ENCODE measurements at regions not wholly inside any gene's neighbourhood (a gene's known extent, or its start where the extent isn't known, plus 50 kb on each side); places are given as distances from the start of the nearest gene placed in this dataset.

DNA sequence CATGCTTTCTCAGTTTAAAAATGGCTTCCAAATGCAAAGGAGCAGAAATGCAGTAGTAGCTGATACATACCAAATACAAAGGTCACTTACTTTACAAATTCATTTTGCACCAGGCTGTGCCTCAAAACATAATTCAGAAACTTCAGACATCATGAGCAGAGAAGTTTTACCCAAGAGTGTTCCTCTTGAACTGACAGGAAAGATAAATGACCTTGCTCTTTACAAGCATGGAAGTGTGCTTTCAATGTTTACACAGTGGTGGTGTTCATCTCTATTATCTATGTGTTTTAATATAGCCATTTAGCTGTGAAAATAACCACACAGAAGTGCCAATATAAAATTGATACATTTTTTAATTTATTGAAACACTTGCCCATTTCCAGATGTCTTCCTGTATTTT is 383.4 kb downstream of the ANKRD50 start:
- no peaks in the 10 kb centered on the region for H3K27me3 ChIP-seq (ENCODE audit: control insufficient read depth, low read length)
- TF ChIP-seq EZH2phosphoT487 (IDR thresholded peaks at IDR 0.05; ENCODE audit: borderline replicate concordance, low read length): no peak
- TF ChIP-seq CTCF (IDR thresholded peaks at IDR 0.05; ENCODE audit: low read depth, low read length, poor library complexity, severe bottlenecking): no peak
- H3K4me1 ChIP-seq (ENCODE audit: control insufficient read depth, low read length): no peaks in the 10 kb centered on the region
- no peaks in the 10 kb centered on the region for H3F3A ChIP-seq (ENCODE audit: control insufficient read depth, insufficient read depth)
- no peaks in the 10 kb centered on the region for H3K9me2 ChIP-seq (replicated peaks; ENCODE audit: control insufficient read depth, low read length)
- H3K27ac ChIP-seq (ENCODE audit: low read depth, low read length): no peak overlapping the region
- H3K9me3 ChIP-seq (ENCODE audit: control insufficient read depth, insufficient read depth, low read length): no peaks in the 10 kb centered on the region
- H3K36me3 ChIP-seq (ENCODE audit: control insufficient read depth, low read length): no peaks in the 10 kb centered on the region
- H4K20me1 ChIP-seq (ENCODE audit: control insufficient read depth, insufficient read depth, low read depth, low read length): no peaks in the 10 kb centered on the region
- H3K4me2 ChIP-seq (ENCODE audit: low read length): no peak overlapping the region
- no peaks in the 10 kb centered on the region for H3K79me2 ChIP-seq (ENCODE audit: control insufficient read depth, low read length)
- H3K4me3 ChIP-seq (ENCODE audit: low read length): no peak overlapping the region

GRCh38 chr4:124330045-124330444 is 382.5 kb downstream of the ANKRD50 start:
- Histone ChIP-seq H3K9me2 (replicated peaks; ENCODE audit: control insufficient read depth, low read length) (no peaks in the 10 kb centered on the region), H3K27me3 (ENCODE audit: control insufficient read depth, low read length) (no peaks in the 10 kb centered on the region), H4K20me1 (ENCODE audit: control insufficient read depth, insufficient read depth, low read depth, low read length) (no peaks in the 10 kb centered on the region), H3K27ac (ENCODE audit: low read depth, low read length) (no peak overlapping the region), H3K9me3 (ENCODE audit: control insufficient read depth, insufficient read depth, low read length) (no peaks in the 10 kb centered on the region), H3K36me3 (ENCODE audit: control insufficient read depth, low read length) (no peaks in the 10 kb centered on the region), H3F3A (ENCODE audit: control insufficient read depth, insufficient read depth) (no peaks in the 10 kb centered on the region), H3K79me2 (ENCODE audit: control insufficient read depth, low read length) (no peaks in the 10 kb centered on the region), H3K4me2 (ENCODE audit: low read length) (no peak overlapping the region), H3K4me3 (ENCODE audit: low read length) (no peak overlapping the region), H3K4me1 (ENCODE audit: control insufficient read depth, low read length) (no peaks in the 10 kb centered on the region)
- TF ChIP-seq CTCF (IDR thresholded peaks at IDR 0.05; ENCODE audit: low read depth, low read length, poor library complexity, severe bottlenecking) (no peak), EZH2phosphoT487 (IDR thresholded peaks at IDR 0.05; ENCODE audit: borderline replicate concordance, low read length) (no peak)

GRCh38 chr4:124331781-124332180 is 380.8 kb downstream of the ANKRD50 start:
- no peaks in the 10 kb centered on the region for H3K9me3 ChIP-seq (ENCODE audit: control insufficient read depth, insufficient read depth, low read length)
- H3K36me3 ChIP-seq (ENCODE audit: control insufficient read depth, low read length): no peaks in the 10 kb centered on the region
- no peaks in the 10 kb centered on the region for H3K27me3 ChIP-seq (ENCODE audit: control insufficient read depth, low read length)
- no peaks in the 10 kb centered on the region for H3K4me1 ChIP-seq (ENCODE audit: control insufficient read depth, low read length)
- no peak overlapping the region for H3K4me3 ChIP-seq (ENCODE audit: low read length)
- TF ChIP-seq EZH2phosphoT487 (IDR thresholded peaks at IDR 0.05; ENCODE audit: borderline replicate concordance, low read length): no peak
- no peak for TF ChIP-seq CTCF (IDR thresholded peaks at IDR 0.05; ENCODE audit: low read depth, low read length, poor library complexity, severe bottlenecking)
- no peaks in the 10 kb centered on the region for H3K79me2 ChIP-seq (ENCODE audit: control insufficient read depth, low read length)
- no peak overlapping the region for H3K27ac ChIP-seq (ENCODE audit: low read depth, low read length)
- no peaks in the 10 kb centered on the region for H4K20me1 ChIP-seq (ENCODE audit: control insufficient read depth, insufficient read depth, low read depth, low read length)
- H3F3A ChIP-seq (ENCODE audit: control insufficient read depth, insufficient read depth): no peaks in the 10 kb centered on the region
- H3K9me2 ChIP-seq (replicated peaks; ENCODE audit: control insufficient read depth, low read length): no peaks in the 10 kb centered on the region
- no peak overlapping the region for H3K4me2 ChIP-seq (ENCODE audit: low read length)

GRCh38 chr4:124333466-124333865 is 379.1 kb downstream of the ANKRD50 start:
- no peaks in the 10 kb centered on the region for H4K20me1 ChIP-seq (ENCODE audit: control insufficient read depth, insufficient read depth, low read depth, low read length)
- no peaks in the 10 kb centered on the region for H3K79me2 ChIP-seq (ENCODE audit: control insufficient read depth, low read length)
- H3K27me3 ChIP-seq (ENCODE audit: control insufficient read depth, low read length): no peaks in the 10 kb centered on the region
- no peaks in the 10 kb centered on the region for H3K9me2 ChIP-seq (replicated peaks; ENCODE audit: control insufficient read depth, low read length)
- H3K4me2 ChIP-seq (ENCODE audit: low read length): no peak overlapping the region
- no peak overlapping the region for H3K27ac ChIP-seq (ENCODE audit: low read depth, low read length)
- no peaks in the 10 kb centered on the region for H3K36me3 ChIP-seq (ENCODE audit: control insufficient read depth, low read length)
- H3K4me3 ChIP-seq (ENCODE audit: low read length): no peak overlapping the region
- no peaks in the 10 kb centered on the region for H3K4me1 ChIP-seq (ENCODE audit: control insufficient read depth, low read length)
- no peaks in the 10 kb centered on the region for H3F3A ChIP-seq (ENCODE audit: control insufficient read depth, insufficient read depth)
- no peaks in the 10 kb centered on the region for H3K9me3 ChIP-seq (ENCODE audit: control insufficient read depth, insufficient read depth, low read length)
- TF ChIP-seq EZH2phosphoT487 (IDR thresholded peaks at IDR 0.05; ENCODE audit: borderline replicate concordance, low read length) (no peak), CTCF (IDR thresholded peaks at IDR 0.05; ENCODE audit: low read depth, low read length, poor library complexity, severe bottlenecking) (no peak)

All from DOHH2 (cell line).